ENCODE measurements at regions not wholly inside any gene's neighbourhood (a gene's known extent, or its start where the extent isn't known, plus 50 kb on each side); places are given as distances from the start of the nearest gene placed in this dataset.
"Not testable (repeated sequence)": the region's sequence is repeated elsewhere in the genome, so short reads cannot be mapped to it uniquely, and the experiment has no call there.

DNA sequence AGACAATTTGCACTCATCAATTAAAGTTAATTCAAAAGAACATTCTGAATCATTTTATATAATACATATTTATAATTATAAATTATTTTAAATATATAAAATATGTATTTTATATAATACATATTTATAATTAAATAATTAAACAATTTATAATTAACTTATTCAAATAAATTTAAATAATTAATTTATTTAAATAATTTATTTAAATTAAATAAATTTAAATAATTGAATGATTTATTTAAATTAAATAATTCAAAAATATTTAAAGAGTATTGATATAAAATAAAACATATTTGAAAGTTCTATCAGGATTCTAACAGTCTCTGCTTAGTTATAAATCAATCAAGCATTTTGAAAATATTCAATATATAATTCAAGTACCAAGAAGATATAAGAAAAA, 775.5 kb upstream of the CTNND2 start:
- Mint-ChIP-seq H3K9me3 (peaks cover 14 to 25% of the 10 kb centered on the region in 2 donors), H3K27ac (no peak overlapping the region), H3K36me3 (no peaks in the 10 kb centered on the region)
- no peak for ATAC-seq
- no peak for DNase-seq (ENCODE audit: low spot score in 2 of 2)

DNA sequence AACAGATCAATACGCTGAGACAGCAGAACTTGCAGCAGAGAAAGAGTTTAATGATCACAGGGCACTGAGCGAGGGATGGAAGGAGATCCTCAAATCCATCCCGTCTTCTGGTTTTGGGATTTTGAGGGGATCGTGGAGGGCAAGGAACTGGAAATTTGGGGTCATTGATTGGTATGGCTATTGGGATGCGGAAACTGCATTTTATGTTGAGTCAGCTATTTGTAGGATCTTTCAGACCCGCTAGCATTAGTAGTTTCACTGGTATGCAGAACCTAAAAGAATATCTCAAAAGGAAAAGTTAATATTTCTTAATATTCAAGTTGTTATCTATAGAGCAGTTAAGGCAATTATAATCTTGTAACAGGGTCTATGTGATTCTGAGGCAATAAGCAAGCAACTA, 771.7 kb upstream of the CTNND2 start:
- DNase-seq (ENCODE audit: low spot score in 2 of 2) (no peak), ATAC-seq (no peak)
- Mint-ChIP-seq H3K36me3 (no peaks in the 10 kb centered on the region), H3K9me3 (peaks cover 20 to 31% of the 10 kb centered on the region in 2 donors), H3K27ac (no peak overlapping the region)

DNA sequence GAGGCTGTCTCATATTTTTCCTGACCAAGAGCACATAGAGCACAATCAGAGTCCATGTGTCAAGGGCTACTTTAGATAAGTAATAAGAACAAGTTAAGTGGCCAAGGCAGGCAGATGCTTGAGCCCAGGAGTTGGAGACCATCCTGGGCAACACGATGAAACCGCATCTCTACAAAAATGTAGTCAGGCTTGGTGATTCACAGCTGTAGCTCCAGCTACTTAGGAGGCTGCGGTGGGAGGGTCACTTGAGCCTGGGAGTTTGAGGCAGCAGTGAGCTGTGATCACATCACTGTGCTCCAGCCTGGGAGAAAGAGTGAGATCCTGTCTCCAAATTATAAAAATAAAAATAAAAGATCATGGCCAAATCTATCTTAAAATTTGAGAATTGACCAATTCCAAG, 767.9 kb upstream of the CTNND2 start:
- Mint-ChIP-seq H3K27ac (no peak overlapping the region), H3K36me3 (peaks cover 0 to 7% of the 10 kb centered on the region in 2 donors), H3K9me3 (peaks cover 36 to 39% of the 10 kb centered on the region in 2 donors)
- DNase-seq (ENCODE audit: low spot score in 2 of 2), result no peak
- no peak for ATAC-seq

DNA sequence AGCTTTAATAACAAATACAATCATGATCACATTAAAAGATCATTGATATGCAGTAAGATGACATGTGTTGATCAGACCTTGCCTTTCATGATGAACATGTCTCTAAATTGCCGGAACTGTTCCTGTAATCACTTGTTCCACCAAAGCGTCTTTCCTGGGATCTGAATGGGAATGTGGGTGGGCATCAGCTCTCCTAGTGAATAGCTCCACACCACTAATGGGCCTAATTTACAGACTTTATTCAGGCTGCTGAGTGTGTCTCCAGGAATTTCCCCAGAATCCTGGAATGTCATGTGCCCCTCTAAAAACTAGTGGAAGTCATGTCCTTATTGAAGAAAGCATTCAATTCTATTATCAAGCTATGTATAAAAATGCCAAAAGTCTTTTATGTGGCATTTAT, 765.1 kb upstream of the CTNND2 start:
- ATAC-seq, result no peak
- Mint-ChIP-seq H3K36me3 (peaks cover 7 to 17% of the 10 kb centered on the region in 2 donors), H3K27ac (no peak overlapping the region), H3K9me3 (peaks cover 45 to 49% of the 10 kb centered on the region in 2 donors)
- DNase-seq (ENCODE audit: low spot score in 2 of 2), result no peak

DNA sequence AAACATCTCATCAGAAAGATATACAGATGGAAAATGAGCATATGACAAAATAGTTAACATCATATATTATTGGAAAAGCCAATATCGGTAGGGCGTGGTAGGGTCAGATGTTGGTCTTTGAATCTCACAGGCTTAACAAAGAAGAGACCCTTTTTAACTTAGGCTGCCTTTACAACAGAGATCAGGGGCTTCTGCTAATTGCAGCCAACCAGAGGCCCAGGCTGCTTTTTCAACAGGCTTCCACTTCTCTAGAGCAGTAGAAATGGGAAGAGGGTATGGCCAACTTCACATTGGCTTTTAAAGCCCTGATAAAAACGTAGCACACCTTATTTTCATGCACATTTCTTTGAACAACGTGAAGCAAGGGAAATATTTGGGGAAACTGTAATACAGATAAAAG, 764.3 kb upstream of the CTNND2 start:
- ATAC-seq (no peak), DNase-seq (ENCODE audit: low spot score in 2 of 2) (no peak)
- H3K27ac Mint-ChIP-seq, result no peak overlapping the region
- H3K36me3 Mint-ChIP-seq, result peaks cover 7 to 17% of the 10 kb centered on the region in 2 donors
- peaks cover 49 to 54% of the 10 kb centered on the region in 2 donors for H3K9me3 Mint-ChIP-seq

DNA sequence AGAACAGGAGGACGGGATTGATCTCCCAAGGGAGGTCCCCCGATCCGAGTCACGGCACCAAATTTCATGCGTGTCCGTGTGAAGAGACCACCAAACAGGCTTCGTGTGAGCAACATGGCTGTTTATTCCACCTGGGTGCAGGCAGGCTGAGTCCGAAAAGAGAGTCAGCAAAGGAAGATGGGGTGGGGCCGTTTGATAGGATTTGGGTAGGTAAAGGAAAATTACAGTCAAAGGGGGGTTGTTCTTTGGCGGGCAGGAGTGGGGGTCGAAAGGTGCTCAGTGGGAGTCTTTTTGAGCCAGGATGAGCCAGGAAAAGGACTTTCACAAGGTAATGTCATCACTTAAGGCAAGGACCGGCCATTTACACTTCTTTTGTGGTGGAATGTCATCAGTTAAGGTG, 763.6 kb upstream of the CTNND2 start:
- H3K27ac Mint-ChIP-seq; ATAC-seq; DNase-seq (ENCODE audit: low spot score in 2 of 2): not testable (repeated sequence)
- peaks cover 51 to 58% of the 10 kb centered on the region in 2 donors for H3K9me3 Mint-ChIP-seq
- peaks cover 7 to 17% of the 10 kb centered on the region in 2 donors for H3K36me3 Mint-ChIP-seq

DNA sequence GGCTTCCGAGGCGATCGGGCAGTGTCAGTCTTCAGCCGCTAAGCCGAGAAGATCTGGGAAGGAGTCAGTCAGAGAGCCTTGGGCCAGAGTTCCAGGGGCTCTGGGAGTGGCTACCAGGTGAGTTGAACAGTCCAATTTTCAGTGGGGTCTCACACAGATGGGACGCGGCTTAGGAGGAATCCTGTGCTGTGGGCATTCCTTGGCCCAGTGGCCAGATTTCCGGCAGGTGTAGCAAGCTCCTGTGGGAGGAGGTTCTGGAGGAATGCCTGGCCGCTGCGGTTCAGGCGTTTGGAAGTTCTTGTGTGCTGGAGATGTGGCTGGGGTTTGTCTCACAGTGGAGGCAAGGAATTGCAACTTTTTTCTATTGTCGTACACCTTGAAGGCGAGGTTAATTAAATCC, 761.5 kb upstream of the CTNND2 start:
- DNase-seq (ENCODE audit: low spot score in 2 of 2); H3K27ac Mint-ChIP-seq; ATAC-seq: not testable (repeated sequence)
- peaks cover 48 to 51% of the 10 kb centered on the region in 2 donors for H3K9me3 Mint-ChIP-seq
- H3K36me3 Mint-ChIP-seq, result peaks cover 7 to 17% of the 10 kb centered on the region in 2 donors

DNA sequence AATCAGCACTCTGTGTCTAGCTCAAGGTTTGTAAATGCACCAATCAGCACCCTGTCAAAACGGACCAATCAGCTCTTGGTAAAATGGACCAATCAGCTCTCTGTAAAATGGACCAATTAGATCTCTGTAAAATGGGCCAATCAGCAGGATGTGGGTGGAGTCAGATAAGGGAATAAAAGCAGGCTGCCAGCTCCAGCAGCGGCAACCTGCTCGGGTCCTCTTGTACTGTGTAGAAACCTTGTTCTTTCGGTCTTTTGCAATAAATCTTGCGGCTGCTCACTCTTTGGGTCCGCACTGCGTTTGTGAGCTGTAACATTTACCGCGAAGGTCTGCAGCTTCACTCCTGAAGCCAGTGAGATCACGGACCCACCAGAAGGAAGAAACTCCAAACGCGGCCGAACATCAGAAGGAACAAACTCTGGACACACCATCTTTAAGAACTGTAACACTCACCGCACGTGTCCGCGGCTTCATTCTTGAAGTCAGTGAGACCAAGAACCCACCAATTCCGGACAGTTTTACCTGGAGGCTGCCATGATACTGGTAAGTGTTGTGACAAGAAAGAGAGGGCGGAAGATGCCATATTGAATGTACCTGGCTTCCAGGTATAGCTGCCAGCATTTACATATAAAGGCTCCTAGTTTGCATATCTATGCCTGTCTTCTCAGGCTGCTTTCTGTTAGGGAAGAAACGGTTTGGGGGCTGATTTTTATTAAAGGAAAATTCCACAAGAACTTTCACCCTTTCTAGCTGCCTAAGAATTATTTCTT, 758.5 kb upstream of the CTNND2 start:
- H3K9me3 Mint-ChIP-seq, result peaks cover 46 to 59% of the 10 kb centered on the region in 2 donors
- DNase-seq (ENCODE audit: low spot score in 2 of 2) (no peak), ATAC-seq (no peak)
- peaks cover 6 to 22% of the 10 kb centered on the region in 2 donors for H3K36me3 Mint-ChIP-seq
- no peak overlapping the region for H3K27ac Mint-ChIP-seq

DNA sequence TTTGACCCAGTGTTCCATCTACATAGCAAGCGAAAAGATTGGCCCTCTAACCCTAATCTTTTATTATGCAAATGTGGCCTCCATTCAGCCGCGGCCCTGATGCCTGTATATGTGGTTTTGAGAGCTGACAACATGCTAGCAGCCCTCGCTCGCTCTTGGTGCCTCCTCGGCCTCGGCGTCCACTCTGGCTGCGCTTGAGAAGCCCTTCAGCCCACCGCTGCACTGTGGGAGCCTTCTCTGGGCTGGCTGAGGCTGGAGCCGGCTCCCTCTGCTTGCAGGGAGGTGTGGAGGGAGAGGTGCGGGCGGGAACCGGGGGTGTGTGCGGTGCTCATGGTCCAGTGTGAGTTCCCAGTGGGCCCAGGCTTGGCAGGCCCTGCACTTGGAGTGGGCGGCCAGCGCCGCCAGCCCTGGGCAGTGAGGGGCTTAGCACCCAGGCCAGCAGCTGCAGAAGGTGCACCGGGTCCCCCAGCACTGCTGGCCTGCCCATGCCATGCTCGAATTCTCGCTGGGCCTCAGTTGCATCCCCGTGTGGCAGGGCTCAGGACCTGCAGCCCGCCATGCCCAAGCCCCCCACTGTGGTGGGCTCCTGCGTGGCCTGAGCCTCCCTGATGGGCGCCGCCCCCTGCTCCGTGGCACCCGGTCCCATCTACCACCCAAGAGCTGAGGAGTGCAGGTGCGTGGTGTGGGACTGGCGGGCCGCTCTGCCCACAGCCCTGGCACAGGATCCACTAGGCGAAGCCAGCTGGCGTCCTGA, 757.5 kb upstream of the CTNND2 start:
- Mint-ChIP-seq H3K9me3 (peaks cover 38 to 55% of the 10 kb centered on the region in 2 donors), H3K36me3 (peaks cover 0 to 22% of the 10 kb centered on the region in 2 donors), H3K27ac (no peak overlapping the region)
- ATAC-seq (no peak), DNase-seq (ENCODE audit: low spot score in 2 of 2) (no peak)

DNA sequence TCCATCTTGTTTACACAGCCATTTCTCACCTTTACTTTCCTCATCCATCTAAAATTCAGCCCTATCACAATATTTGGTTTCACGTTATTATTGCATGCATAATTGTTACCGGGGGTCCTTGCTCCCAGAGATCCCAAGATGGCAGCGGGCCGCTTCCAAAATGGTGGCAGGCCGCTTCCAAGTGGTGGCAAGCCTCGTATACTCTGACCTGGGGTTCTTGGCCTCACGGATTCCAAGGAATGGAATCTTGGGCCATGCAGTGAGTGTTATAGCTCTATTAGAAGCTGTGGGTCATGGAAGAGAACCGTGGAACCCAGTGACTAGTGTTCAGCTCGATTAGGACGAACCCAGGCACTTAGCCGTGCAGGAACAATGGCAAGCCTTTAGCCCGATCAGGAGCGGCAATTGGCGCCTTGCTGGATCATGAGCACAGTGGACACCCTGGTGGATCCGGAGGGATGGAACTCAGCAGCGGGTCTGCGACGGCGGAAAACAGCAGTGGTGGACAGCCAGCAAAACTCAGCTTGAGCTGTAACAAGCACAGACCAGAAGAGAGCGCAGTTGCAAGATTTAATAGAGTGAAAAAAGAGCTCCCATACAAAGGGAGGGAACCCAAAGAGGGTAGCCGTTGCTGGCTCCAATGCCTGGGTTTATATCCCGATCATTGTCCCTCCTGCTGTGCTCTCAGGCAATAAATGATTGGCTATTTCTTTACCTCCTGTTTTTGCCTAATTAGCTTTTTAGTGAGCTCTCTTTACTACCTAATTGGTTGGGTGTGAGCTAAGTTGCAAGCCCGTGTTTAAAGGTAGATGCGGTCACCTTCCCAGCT, 756.2 kb upstream of the CTNND2 start:
- ATAC-seq; DNase-seq (ENCODE audit: low spot score in 2 of 2); H3K27ac Mint-ChIP-seq: not testable (repeated sequence)
- H3K9me3 Mint-ChIP-seq, result peaks cover 30 to 47% of the 10 kb centered on the region in 2 donors
- peaks cover 0 to 10% of the 10 kb centered on the region in 2 donors for H3K36me3 Mint-ChIP-seq

DNA sequence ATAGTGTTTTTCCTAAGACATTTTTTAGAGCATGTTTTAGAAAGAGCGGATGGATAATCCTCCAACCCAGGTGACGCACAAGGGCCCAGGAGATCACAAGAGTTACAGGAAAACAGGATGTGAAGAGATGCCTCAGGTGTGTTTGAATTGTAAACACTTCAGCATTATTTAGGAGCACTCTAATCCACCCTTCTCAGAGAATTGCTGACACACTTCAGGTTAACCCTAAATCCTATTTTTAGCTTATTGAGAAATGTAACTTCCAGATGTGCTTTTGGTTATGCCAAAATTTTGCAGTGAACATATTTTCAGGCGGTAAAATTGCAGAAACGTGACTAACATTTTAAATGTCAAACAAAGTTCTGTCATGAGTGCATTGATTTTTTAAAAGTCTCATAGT, 755.4 kb upstream of the CTNND2 start:
- DNase-seq (ENCODE audit: low spot score in 2 of 2) (no peak), ATAC-seq (no peak)
- no peak overlapping the region for H3K27ac Mint-ChIP-seq
- H3K9me3 Mint-ChIP-seq, result peaks cover 24 to 41% of the 10 kb centered on the region in 2 donors
- peaks cover 0 to 5% of the 10 kb centered on the region in 2 donors for H3K36me3 Mint-ChIP-seq

DNA sequence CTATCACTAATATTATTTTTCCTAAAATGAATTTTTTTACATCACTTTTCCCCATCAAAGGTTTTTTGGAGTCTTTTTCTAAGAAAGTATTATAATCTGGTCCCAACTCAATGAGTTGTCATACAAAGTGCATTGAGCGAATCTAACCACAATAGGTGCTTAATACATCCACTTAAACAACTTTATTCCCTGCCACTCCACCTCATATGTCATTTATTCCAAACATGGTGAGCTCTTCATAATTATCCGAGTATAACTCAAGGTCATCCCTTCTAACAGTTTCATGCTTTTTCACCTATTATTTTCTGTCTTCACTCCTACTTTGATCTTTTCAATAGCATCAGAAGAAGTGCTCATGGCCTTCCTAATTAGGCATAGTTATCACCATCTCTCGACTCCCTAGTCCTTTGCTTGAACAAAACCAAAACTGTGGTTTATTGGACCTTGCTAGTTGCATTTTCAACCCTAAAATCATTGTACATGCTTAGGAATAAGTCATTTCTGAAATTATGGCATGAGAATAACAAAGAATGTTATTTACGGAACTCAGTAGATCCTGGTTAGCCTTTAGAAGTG, 754.7 kb upstream of the CTNND2 start:
- H3K36me3 Mint-ChIP-seq, result peaks cover 0 to 5% of the 10 kb centered on the region in 2 donors
- peaks cover 17 to 34% of the 10 kb centered on the region in 2 donors for H3K9me3 Mint-ChIP-seq
- no peak for DNase-seq (ENCODE audit: low spot score in 2 of 2)
- H3K27ac Mint-ChIP-seq, result no peak overlapping the region
- ATAC-seq, result no peak

DNA sequence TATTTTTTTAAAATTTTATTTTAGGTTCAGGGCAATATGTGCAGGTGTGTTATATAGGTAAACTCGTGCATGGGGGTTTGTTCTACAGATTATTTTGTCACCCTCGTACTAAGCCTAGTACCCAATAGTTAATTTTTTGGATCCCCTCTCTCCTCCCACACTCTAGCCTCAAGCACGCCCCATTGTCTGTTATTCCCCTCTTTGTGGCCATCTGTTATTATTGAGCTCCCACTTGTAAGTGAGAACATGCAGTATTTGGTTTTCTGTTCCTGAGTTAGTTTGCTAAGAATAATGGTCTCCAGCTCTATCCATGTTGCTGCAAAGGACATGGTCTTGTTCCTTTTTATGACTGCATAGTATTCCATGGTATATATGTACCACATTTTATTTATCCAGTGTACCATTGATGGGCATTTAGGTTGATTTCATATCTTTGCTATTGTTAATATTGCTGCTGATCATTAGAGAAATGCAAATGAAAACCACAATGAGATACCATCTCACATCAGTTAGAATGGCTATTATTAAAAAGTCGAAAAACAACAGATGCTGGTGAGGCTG, 753.7 kb upstream of the CTNND2 start:
- not testable (repeated sequence) for DNase-seq (ENCODE audit: low spot score in 2 of 2); ATAC-seq; H3K27ac Mint-ChIP-seq; H3K36me3 Mint-ChIP-seq
- H3K9me3 Mint-ChIP-seq, result peaks cover 12 to 29% of the 10 kb centered on the region in 2 donors

DNA sequence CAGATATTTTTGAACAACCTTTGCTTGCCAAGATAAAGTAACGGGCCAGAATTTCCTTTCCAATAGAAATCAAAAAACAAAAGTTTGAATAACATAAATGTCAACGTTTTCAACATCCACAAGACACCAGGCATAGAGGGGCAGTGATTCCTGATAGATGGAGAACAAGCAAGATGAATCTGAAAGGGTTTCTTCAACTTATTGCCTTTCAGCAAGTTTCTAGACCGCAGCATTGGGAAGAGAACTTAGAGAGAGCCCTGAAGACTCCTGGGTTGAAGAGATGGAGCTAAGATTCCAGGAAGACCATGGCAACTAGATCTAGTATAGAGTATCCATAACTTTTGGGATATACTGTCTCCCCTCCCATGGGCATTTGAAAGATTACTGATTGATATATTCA, 751.4 kb upstream of the CTNND2 start:
- no peak for DNase-seq (ENCODE audit: low spot score in 2 of 2)
- peaks cover 12 to 21% of the 10 kb centered on the region in 2 donors for H3K9me3 Mint-ChIP-seq
- no peak for ATAC-seq
- H3K36me3 Mint-ChIP-seq, result peaks cover 0 to 5% of the 10 kb centered on the region in 2 donors
- no peak overlapping the region for H3K27ac Mint-ChIP-seq

DNA sequence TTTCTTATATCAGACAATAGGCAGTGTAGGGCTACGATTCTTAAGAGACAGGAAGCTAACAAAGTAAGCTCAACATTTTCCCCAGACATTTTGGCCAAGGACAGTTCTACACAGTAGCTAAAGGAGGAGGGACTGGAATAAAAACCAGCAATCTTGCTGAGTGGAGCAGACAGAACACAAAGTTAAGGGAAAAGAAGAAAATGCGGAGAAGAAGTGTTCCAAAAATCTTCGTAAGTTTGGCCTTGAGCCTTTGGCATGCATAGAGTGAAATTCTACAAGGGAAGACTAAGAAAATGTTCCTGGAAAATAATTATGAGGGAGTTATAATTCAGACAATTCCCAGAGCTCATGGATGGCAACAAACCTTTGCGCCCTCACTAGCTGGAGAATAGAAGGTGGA, 748.0 kb upstream of the CTNND2 start:
- no peak overlapping the region for H3K27ac Mint-ChIP-seq
- DNase-seq (ENCODE audit: low spot score in 2 of 2), result no peak
- H3K9me3 Mint-ChIP-seq, result peaks cover 4 to 5% of the 10 kb centered on the region in 2 donors
- ATAC-seq, result no peak
- no peaks in the 10 kb centered on the region for H3K36me3 Mint-ChIP-seq

DNA sequence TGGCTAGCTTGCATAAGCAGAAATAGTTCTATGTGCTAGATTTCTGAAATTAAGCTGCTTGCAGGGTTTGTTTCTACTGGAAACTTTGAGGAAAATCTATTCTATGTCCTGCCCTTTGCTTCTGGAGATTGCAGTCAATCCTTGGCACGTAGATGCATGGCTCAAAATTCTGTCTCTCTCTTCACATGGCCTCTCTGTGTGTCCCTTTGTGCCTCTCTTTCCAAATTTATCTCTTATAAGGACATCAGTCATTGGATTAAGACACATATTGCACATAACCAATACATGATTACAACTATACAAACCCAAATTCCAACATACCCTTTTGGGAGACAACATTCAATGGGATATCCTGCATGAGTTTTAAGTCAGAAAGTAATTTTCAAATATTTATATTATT, 744.3 kb upstream of the CTNND2 start:
- DNase-seq (ENCODE audit: low spot score in 2 of 2) (no peak), ATAC-seq (no peak)
- H3K9me3 Mint-ChIP-seq, result peaks cover 3 to 4% of the 10 kb centered on the region in 2 donors
- H3K27ac Mint-ChIP-seq, result no peak overlapping the region
- H3K36me3 Mint-ChIP-seq, result no peaks in the 10 kb centered on the region
